Breast epithelium (tissue), 3 donors: ENCODE measurements at regions not wholly inside any gene's neighbourhood (a gene's known extent, or its start where the extent isn't known, plus 50 kb on each side); places are given as distances from the start of the nearest gene placed in this dataset.

Experiments used
- CTCF ChIP-seq, 3 donors: fragments of 450-650 bp; IDR thresholded peaks; one replicate each; pipeline ENCODE4 v1.5.1; 2016 to 2017; ENCODE audit warnings: antibody characterized with exemption in 3 of 3, mild to moderate bottlenecking in 3 of 3, moderate library complexity in 3 of 3
- POLR2A ChIP-seq: fragments of 450-650 bp; IDR thresholded peaks from one replicate; pipeline ENCODE4 v1.6.1; 2016; ENCODE audit warnings: antibody characterized with exemption, mild to moderate bottlenecking, moderate library complexity

DNA sequence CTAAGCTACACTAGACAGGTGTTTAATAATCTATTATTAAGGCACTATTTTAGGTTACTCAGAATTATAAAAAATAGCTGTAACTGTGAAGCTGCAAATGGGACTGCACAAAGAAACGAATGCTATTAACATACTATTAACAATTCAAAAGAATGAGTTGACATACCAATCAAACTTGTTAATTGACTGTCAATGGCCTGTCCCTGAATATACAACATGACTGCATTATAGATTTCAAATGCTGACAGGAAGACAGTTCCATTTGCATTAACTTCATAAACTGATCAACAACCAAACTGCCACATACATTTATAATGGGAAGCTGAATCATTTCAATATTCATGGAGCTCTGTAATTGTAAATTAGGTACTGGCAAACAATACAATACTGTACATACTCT, 169.0 kb upstream of the NANOGP8 start:
- TF ChIP-seq CTCF (IDR thresholded peaks at IDR 0.05) (no peak), POLR2A (no peak)
